ENCODE measurements at regions not wholly inside any gene's neighbourhood (a gene's known extent, or its start where the extent isn't known, plus 50 kb on each side); places are given as distances from the start of the nearest gene placed in this dataset.
A peak's percentile ranks its signal among the peaks of the same experiment; 100 is the strongest.
"Not testable (repeated sequence)": the region's sequence is repeated elsewhere in the genome, so short reads cannot be mapped to it uniquely, and the experiment has no call there.

- TF ChIP-seq SPI1 (IDR thresholded peaks at IDR 0.05; ENCODE audit: low read depth, low read length) (no peak), POLR2A (IDR thresholded peaks at IDR 0.05; ENCODE audit: low read depth, low read length) (no peak), POLR2AphosphoS5 (IDR thresholded peaks at IDR 0.05; ENCODE audit: low read depth, low read length) (no peak), POU2F2 (IDR thresholded peaks at IDR 0.05; ENCODE audit: low read depth, low read length) (no peak), TAF1 (IDR thresholded peaks at IDR 0.05; ENCODE audit: low read depth, low read length) (no peak), PAX5 (IDR thresholded peaks at IDR 0.05; ENCODE audit: insufficient read depth, low read length, severe bottlenecking) (no peak)
- no peak for FAIRE-seq
Observed at GRCh38 chr1:209157546-209158249, 425.8 kb upstream of the CAMK1G start.

GRCh38 chr1:209158851-209159250 lies 424.7 kb upstream of the CAMK1G start:
- no peak for TF ChIP-seq POU2F2 (IDR thresholded peaks at IDR 0.05; ENCODE audit: low read depth, low read length)
- no peak for TF ChIP-seq SPI1 (IDR thresholded peaks at IDR 0.05; ENCODE audit: low read depth, low read length)
- no peak for TF ChIP-seq POLR2AphosphoS5 (IDR thresholded peaks at IDR 0.05; ENCODE audit: low read depth, low read length)
- TF ChIP-seq POLR2A (IDR thresholded peaks at IDR 0.05; ENCODE audit: low read depth, low read length), result no peak
- TF ChIP-seq TAF1 (IDR thresholded peaks at IDR 0.05; ENCODE audit: low read depth, low read length), result no peak
- no peak for TF ChIP-seq PAX5 (IDR thresholded peaks at IDR 0.05; ENCODE audit: insufficient read depth, low read length, severe bottlenecking)
- DNase-seq (ENCODE audit: insufficient read length, low spot score) (no peak), FAIRE-seq (no peak)

More at GRCh38 chr1:209157546-209158249, 425.8 kb upstream of the CAMK1G start:
- no peak for DNase-seq (ENCODE audit: insufficient read length, low spot score)

GRCh38 chr1:209160230-209160629 lies 423.3 kb upstream of the CAMK1G start:
- TF ChIP-seq POU2F2 (IDR thresholded peaks at IDR 0.05; ENCODE audit: low read depth, low read length) (no peak), PAX5 (IDR thresholded peaks at IDR 0.05; ENCODE audit: insufficient read depth, low read length, severe bottlenecking) (no peak), TAF1 (IDR thresholded peaks at IDR 0.05; ENCODE audit: low read depth, low read length) (no peak), POLR2A (IDR thresholded peaks at IDR 0.05; ENCODE audit: low read depth, low read length) (no peak), SPI1 (IDR thresholded peaks at IDR 0.05; ENCODE audit: low read depth, low read length) (no peak), POLR2AphosphoS5 (IDR thresholded peaks at IDR 0.05; ENCODE audit: low read depth, low read length) (no peak)
- DNase-seq (ENCODE audit: insufficient read length, low spot score) (no peak), FAIRE-seq (no peak)

- no peak for FAIRE-seq
- DNase-seq (ENCODE audit: insufficient read length, low spot score), result no peak
- TF ChIP-seq TAF1 (IDR thresholded peaks at IDR 0.05; ENCODE audit: low read depth, low read length), result no peak
- no peak for TF ChIP-seq SPI1 (IDR thresholded peaks at IDR 0.05; ENCODE audit: low read depth, low read length)
- TF ChIP-seq PAX5 (IDR thresholded peaks at IDR 0.05; ENCODE audit: insufficient read depth, low read length, severe bottlenecking), result no peak
- no peak for TF ChIP-seq POLR2A (IDR thresholded peaks at IDR 0.05; ENCODE audit: low read depth, low read length)
- TF ChIP-seq POLR2AphosphoS5 (IDR thresholded peaks at IDR 0.05; ENCODE audit: low read depth, low read length), result no peak
- no peak for TF ChIP-seq POU2F2 (IDR thresholded peaks at IDR 0.05; ENCODE audit: low read depth, low read length)
Observed at GRCh38 chr1:209162651-209163050, 420.9 kb upstream of the CAMK1G start.

GRCh38 chr1:209168204-209168603 lies 415.3 kb upstream of the CAMK1G start:
- TF ChIP-seq POLR2A (IDR thresholded peaks at IDR 0.05; ENCODE audit: low read depth, low read length) (no peak), TAF1 (IDR thresholded peaks at IDR 0.05; ENCODE audit: low read depth, low read length) (no peak), POU2F2 (IDR thresholded peaks at IDR 0.05; ENCODE audit: low read depth, low read length) (no peak), PAX5 (IDR thresholded peaks at IDR 0.05; ENCODE audit: insufficient read depth, low read length, severe bottlenecking) (no peak), POLR2AphosphoS5 (IDR thresholded peaks at IDR 0.05; ENCODE audit: low read depth, low read length) (no peak), SPI1 (IDR thresholded peaks at IDR 0.05; ENCODE audit: low read depth, low read length) (no peak)
- DNase-seq (ENCODE audit: insufficient read length, low spot score) (no peak), FAIRE-seq (no peak)

GRCh38 chr1:209171151-209171550 lies 412.4 kb upstream of the CAMK1G start:
- FAIRE-seq (no peak), DNase-seq (ENCODE audit: insufficient read length, low spot score) (no peak)
- TF ChIP-seq SPI1 (IDR thresholded peaks at IDR 0.05; ENCODE audit: low read depth, low read length) (no peak), PAX5 (IDR thresholded peaks at IDR 0.05; ENCODE audit: insufficient read depth, low read length, severe bottlenecking) (no peak), POU2F2 (IDR thresholded peaks at IDR 0.05; ENCODE audit: low read depth, low read length) (no peak), POLR2A (IDR thresholded peaks at IDR 0.05; ENCODE audit: low read depth, low read length) (no peak)

GRCh38 chr1:209172286-209172685 lies 411.2 kb upstream of the CAMK1G start:
- TF ChIP-seq POLR2AphosphoS5 (IDR thresholded peaks at IDR 0.05; ENCODE audit: low read depth, low read length), result no peak
- no peak for TF ChIP-seq POLR2A (IDR thresholded peaks at IDR 0.05; ENCODE audit: low read depth, low read length)
- TF ChIP-seq POU2F2 (IDR thresholded peaks at IDR 0.05; ENCODE audit: low read depth, low read length), result no peak
- no peak for TF ChIP-seq TAF1 (IDR thresholded peaks at IDR 0.05; ENCODE audit: low read depth, low read length)
- no peak for TF ChIP-seq PAX5 (IDR thresholded peaks at IDR 0.05; ENCODE audit: insufficient read depth, low read length, severe bottlenecking)
- TF ChIP-seq SPI1 (IDR thresholded peaks at IDR 0.05; ENCODE audit: low read depth, low read length), result no peak
- DNase-seq (ENCODE audit: insufficient read length, low spot score) (no peak), FAIRE-seq (no peak)

- peak; percentile 51 for FAIRE-seq
- DNase-seq (ENCODE audit: insufficient read length, low spot score), result not testable (repeated sequence)
Observed at GRCh38 chr1:209172792-209173542, 410.5 kb upstream of the CAMK1G start.

- DNase-seq (ENCODE audit: insufficient read length, low spot score); FAIRE-seq: not testable (repeated sequence)
Observed at GRCh38 chr1:209173796-209174195, 409.7 kb upstream of the CAMK1G start.

GRCh38 chr1:209176866-209177430 lies 406.6 kb upstream of the CAMK1G start:
- TF ChIP-seq POLR2AphosphoS5 (IDR thresholded peaks at IDR 0.05; ENCODE audit: low read depth, low read length) (no peak), POU2F2 (IDR thresholded peaks at IDR 0.05; ENCODE audit: low read depth, low read length) (no peak), POLR2A (IDR thresholded peaks at IDR 0.05; ENCODE audit: low read depth, low read length) (no peak), PAX5 (IDR thresholded peaks at IDR 0.05; ENCODE audit: insufficient read depth, low read length, severe bottlenecking) (no peak)
- DNase-seq (ENCODE audit: insufficient read length, low spot score) (no peak), FAIRE-seq (no peak)

All from GM12891 (cell line).